Neural cell (in vitro differentiated cells): ENCODE measurements at regions not wholly inside any gene's neighbourhood (a gene's known extent, or its start where the extent isn't known, plus 50 kb on each side); places are given as distances from the start of the nearest gene placed in this dataset.

ENCODE experiments used
- CTCF ChIP-seq: fragments of 450-650 bp; IDR thresholded peaks from 2 replicates; pipeline ENCODE4 v1.5.1; 2014; ENCODE audit warnings: antibody characterized with exemption, mild to moderate bottlenecking, moderate library complexity; ENCODE audit not compliant: poor library complexity, severe bottlenecking
- EP300 ChIP-seq: fragments of 450-650 bp; conservative IDR thresholded peaks from 2 replicates; pipeline ENCODE4 v1.6.1; 2014; ENCODE audit warnings: antibody characterized with exemption, mild to moderate bottlenecking, moderate library complexity; ENCODE audit not compliant: poor library complexity, severe bottlenecking
- EZH2 ChIP-seq: fragments of 200-600, 300-800 bp; shearing (Covaris generic), sonication (generic); IDR thresholded peaks from 2 replicates; pipeline ENCODE4 v1.6.1; 2014; ENCODE audit warnings: antibody characterized with exemption, low read length, borderline replicate concordance, mild to moderate bottlenecking; ENCODE audit not compliant: insufficient read depth, poor library complexity, severe bottlenecking
- MXI1 ChIP-seq: fragments of 450-650 bp; conservative IDR thresholded peaks from 2 replicates; pipeline ENCODE4 v1.6.1; 2014; ENCODE audit warnings: antibody characterized with exemption, mild to moderate bottlenecking; ENCODE audit not compliant: poor library complexity, severe bottlenecking
- POLR2AphosphoS5 ChIP-seq: IDR thresholded peaks from 2 replicates; pipeline ENCODE4 v1.6.1; 2012
- RAD21 ChIP-seq: fragments of 450-650 bp; conservative IDR thresholded peaks from 2 replicates; pipeline ENCODE4 v1.6.1; 2014; ENCODE audit warnings: antibody characterized with exemption, mild to moderate bottlenecking, moderate library complexity
- REST ChIP-seq: IDR thresholded peaks from 2 replicates; pipeline ENCODE4 v1.6.1; 2012; ENCODE audit warnings: borderline replicate concordance
- SMC3 ChIP-seq: fragments of 450-650 bp; conservative IDR thresholded peaks from 2 replicates; pipeline ENCODE4 v1.6.1; 2014; ENCODE audit warnings: antibody characterized with exemption, mild to moderate bottlenecking, moderate library complexity; ENCODE audit not compliant: poor library complexity
- TAF1 ChIP-seq: IDR thresholded peaks from 2 replicates; pipeline ENCODE4 v1.6.1; 2012; ENCODE audit warnings: low read depth

DNA sequence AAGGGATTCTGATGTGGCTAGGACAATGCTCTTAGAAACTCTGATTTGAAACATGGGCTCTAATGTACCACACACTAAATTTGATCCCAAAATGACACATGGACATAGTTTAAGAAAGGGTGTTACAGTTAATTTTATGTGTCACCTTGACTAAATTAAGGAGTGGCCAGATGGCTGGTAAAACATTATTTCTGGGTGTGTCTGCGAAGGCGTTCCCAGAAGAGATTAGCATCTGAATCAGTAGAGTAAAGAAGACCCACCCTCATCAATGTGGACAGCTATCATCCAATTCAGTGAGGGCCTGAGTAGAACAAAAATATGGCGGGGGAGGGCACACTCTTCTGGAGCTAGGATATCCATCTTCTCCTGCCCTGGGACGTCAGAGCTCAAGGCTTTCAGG, 283.1 kb upstream of the CHAC2 start:
- no peak for TF ChIP-seq CTCF
- no peak for TF ChIP-seq REST
- no peak for TF ChIP-seq EZH2
- TF ChIP-seq POLR2AphosphoS5: no peak
- TF ChIP-seq TAF1: no peak
- no peak for TF ChIP-seq EP300
- TF ChIP-seq RAD21: no peak
- TF ChIP-seq SMC3: no peak
- no peak for TF ChIP-seq MXI1
